Femur (tissue), 1 donor: ENCODE measurements at regions not wholly inside any gene's neighbourhood (a gene's known extent, or its start where the extent isn't known, plus 50 kb on each side); places are given as distances from the start of the nearest gene placed in this dataset.
"Not testable (repeated sequence)": the region's sequence is repeated elsewhere in the genome, so short reads cannot be mapped to it uniquely, and the experiment has no call there.

Experiments used
- DNase-seq: peaks from one replicate; pipeline ENCODE4 v3.0.0-alpha.2; 2017

- no peak for DNase-seq
Measured at GRCh38 chr2:226116346-226116745, 683.3 kb downstream of the IRS1 start.

GRCh38 chr2:226115832-226116200, 683.8 kb downstream of the IRS1 start:
- no peak for DNase-seq

- no peak for DNase-seq
Measured at GRCh38 chr2:226115102-226115831, 684.4 kb downstream of the IRS1 start.

GRCh38 chr2:226114436-226114835, 685.2 kb downstream of the IRS1 start:
- no peak for DNase-seq

- DNase-seq, result no peak
Measured at GRCh38 chr2:226098861-226099745, 699.6 kb downstream of the NYAP2 start.

- no peak for DNase-seq
Measured at GRCh38 chr2:226095058-226095457, 695.5 kb downstream of the NYAP2 start.

GRCh38 chr2:226093364-226093763, 693.9 kb downstream of the NYAP2 start:
- no peak for DNase-seq

GRCh38 chr2:226088366-226088674, 688.8 kb downstream of the NYAP2 start:
- no peak for DNase-seq

GRCh38 chr2:226087505-226088365, 688.2 kb downstream of the NYAP2 start:
- no peak for DNase-seq

- DNase-seq, result no peak
Measured at GRCh38 chr2:226087051-226087450, 687.5 kb downstream of the NYAP2 start.

- no peak for DNase-seq
Measured at GRCh38 chr2:226086190-226086589, 686.7 kb downstream of the NYAP2 start.

GRCh38 chr2:226085425-226085824, 685.9 kb downstream of the NYAP2 start:
- DNase-seq, result not testable (repeated sequence)

GRCh38 chr2:226080334-226080733, 680.8 kb downstream of the NYAP2 start:
- no peak for DNase-seq

- no peak for DNase-seq
Measured at GRCh38 chr2:226079671-226080181, 680.2 kb downstream of the NYAP2 start.

- DNase-seq, result no peak
Measured at GRCh38 chr2:226079196-226079595, 679.7 kb downstream of the NYAP2 start.

- no peak for DNase-seq
Measured at GRCh38 chr2:226078666-226079065, 679.2 kb downstream of the NYAP2 start.

- no peak for DNase-seq
Measured at GRCh38 chr2:226077841-226078240, 678.3 kb downstream of the NYAP2 start.

GRCh38 chr2:226077031-226077430, 677.5 kb downstream of the NYAP2 start:
- no peak for DNase-seq

- DNase-seq, result no peak
Measured at GRCh38 chr2:226076529-226076928, 677.0 kb downstream of the NYAP2 start.

GRCh38 chr2:226074391-226074790, 674.9 kb downstream of the NYAP2 start:
- no peak for DNase-seq

GRCh38 chr2:226073496-226074160, 674.1 kb downstream of the NYAP2 start:
- no peak for DNase-seq

- no peak for DNase-seq
Measured at GRCh38 chr2:226066873-226067272, 667.4 kb downstream of the NYAP2 start.

GRCh38 chr2:226066391-226066790, 666.9 kb downstream of the NYAP2 start:
- DNase-seq, result no peak
